ENCODE measurements at regions not wholly inside any gene's neighbourhood (a gene's known extent, or its start where the extent isn't known, plus 50 kb on each side); places are given as distances from the start of the nearest gene placed in this dataset.
"Not testable (repeated sequence)": the region's sequence is repeated elsewhere in the genome, so short reads cannot be mapped to it uniquely, and the experiment has no call there.

DNA sequence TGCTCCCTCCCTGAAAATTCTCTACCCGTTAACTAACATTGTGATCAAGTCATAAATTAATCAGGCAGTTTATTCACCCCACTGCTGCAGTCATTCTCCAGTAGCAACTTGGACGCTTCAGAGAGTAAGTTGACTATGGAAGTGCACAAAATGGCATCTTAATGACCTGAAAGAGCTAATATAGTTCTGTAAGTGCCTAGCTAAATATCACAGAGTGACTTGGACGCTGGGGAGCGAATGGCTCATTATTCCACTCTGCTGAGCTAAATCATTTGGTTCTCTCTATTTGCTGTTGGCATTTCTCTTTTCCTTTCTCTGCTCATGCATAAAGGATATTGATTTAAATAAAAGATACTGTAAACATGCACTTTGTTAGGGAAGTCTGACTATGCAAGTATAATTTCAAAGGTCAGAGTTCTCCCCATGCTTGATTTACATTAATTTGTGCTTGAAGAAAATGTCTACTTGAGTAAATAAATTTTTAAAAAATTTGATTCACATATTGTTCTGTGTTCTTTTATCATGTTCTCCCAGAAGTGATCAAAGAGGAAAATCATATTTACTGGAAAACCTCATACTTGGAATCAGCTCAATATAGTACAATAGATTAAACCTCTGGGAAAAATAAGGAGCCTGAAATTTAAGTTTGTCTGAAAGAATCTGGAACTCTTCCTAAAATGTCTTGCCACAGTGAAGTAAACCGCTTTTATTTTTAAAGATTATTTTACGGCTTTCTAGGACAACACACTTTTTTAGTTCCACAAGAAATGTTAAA, 169.5 kb upstream of the HAPLN1 start:
- peak; percentile 23 to 56 for DNase-seq

DNA sequence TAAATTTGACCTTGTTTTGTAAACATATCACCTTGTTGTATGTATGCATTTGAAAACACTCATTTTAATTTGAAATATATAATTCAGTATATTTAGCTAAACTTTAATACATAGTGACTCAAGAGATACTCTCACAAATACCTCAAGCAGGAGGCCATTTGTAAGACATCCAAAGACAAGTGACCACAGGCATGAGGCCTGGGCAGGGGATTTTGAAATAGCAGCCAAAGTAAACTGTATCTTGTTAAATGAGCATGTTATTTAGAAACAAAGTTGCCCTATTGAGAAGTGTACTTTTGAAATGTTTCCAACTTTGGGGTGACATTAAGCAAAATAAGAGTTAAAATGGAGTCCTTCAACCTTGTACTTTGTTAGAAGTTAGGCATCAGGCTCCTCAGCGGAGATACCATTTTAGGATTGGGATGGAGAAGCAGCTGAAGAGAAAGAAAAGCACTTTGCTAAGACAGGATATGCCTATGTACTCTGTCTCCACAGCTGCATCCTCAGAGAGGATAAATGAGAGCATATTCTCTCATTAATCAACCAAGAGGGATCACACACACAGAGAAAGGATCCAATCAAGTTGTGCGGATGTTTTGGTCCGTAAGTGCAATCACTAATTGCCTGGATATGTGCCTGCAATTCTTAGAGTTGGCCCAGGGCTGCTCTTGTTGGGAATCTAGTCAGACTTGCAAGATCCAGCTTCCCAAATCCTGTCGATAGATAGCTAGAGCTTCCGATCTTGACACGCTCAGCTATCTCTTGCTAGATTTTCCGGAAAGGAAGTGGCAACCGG, 157.5 kb upstream of the HAPLN1 start:
- no peak for DNase-seq

DNA sequence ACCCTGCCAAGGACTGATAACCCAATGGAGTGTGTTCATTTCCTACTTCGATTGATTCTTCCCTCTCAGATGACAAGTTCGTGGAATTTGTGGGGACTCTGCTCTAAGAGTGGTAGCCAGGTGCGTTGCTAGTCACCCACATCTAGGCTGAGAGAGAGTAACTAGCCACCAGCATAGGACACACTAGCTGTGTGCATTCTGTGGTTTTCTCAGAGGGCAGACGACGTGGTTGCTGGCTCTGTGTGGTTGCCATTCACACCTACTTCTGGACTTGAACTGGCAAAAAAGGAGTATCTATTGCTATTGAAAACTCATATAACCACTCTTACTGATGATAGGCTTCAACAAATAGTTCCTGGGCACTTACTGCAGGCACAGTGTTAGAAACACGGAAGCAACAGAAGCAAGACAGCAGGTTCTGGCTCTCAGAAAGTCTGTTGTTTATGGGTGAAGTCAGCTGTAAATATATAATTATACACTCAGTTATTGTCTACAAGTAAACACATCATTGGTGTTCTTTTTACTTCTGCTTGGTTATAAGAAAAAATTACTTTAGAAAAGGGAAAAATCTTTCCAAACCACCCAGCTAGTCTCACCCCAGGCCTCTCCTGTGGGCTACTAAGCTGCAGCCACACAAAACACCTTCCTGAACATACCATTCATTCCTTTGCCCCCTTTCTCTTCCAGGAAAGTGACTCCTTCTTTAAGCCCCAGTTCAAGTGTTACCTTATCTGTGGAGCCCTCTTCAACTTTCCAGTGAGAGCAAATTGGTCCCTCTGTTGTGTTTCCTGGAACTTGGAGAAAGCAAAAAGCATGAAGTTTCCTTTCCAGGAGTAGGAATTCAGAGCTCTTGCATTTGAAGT, 151.1 kb upstream of the HAPLN1 start:
- DNase-seq = no peak

DNA sequence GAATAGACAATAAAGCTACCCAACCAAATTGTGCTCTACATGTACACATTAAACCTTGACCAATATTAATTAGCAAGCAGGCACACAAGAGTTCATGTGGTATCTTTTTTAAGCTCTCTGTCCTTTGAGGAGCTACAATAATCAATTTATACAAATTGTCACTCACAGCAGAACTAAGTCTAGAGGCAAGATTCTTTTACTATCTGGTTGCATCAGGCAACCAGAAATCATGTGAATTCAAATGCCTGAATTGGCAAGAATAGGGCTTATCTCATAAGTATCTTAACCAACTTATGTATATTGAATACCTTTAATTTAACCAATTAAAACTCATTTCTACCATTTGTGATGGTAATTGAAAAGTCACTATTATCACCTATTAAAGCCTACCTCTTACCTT, 145.5 kb upstream of the HAPLN1 start:
- no peak for DNase-seq

DNA sequence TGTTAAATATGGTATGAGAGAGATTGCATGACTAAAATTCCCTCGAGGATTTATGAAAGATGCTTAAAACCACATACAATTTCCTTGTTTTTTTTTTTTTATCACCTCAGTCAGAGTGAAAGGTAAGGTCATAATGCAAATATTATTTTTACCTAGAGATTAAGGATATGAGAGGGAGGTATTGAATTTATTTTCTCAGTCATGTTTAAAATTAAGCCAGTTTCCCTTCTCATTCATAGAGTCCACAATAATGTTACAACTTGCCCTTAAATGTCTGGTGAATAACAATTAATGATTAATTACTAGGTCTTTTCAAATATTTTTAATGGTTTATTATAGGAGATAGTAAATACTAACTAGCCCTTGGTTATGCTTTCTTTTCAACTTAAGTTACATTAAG, 144.9 kb upstream of the HAPLN1 start:
- no peak for DNase-seq

DNA sequence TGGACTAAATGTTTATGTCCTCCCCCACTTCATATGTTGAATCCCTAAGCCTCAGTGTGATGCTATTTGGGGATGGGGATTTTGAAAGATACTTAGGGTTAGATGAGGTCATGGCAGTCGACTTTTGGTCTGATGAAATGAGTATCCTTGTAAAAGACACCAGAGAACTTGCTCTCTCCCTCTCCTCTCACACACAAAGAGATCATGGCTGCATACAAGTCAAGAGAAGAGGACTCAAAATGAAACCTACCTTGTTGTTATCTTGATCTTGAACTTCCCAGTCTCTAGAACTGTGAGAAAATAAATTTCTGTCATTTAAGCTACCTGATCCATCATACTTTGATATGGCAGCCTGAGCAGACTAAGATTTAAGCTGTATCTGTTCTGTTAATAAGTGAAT, 144.0 kb upstream of the HAPLN1 start:
- no peak for DNase-seq

DNA sequence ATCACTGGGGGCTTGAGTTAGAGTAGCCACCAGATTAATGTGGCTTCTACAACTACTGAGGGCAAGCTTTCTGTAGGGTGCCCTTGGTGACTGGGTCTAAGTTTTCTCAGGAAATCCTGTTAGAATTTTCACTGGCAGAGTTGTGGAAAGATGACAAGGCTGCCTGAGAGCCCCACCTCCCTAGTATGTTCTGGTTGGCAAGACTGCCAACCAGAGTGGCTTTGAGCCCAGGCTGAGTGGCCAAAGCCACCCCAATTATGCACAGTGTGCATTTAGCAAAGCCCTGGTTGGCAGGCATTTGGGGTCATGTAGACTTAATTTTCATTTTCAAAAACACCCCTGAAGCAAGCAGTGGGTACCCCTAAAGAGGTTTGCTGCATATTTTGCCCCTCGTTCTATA, 136.7 kb upstream of the HAPLN1 start:
- peak; percentile 67 to 73 for DNase-seq

DNA sequence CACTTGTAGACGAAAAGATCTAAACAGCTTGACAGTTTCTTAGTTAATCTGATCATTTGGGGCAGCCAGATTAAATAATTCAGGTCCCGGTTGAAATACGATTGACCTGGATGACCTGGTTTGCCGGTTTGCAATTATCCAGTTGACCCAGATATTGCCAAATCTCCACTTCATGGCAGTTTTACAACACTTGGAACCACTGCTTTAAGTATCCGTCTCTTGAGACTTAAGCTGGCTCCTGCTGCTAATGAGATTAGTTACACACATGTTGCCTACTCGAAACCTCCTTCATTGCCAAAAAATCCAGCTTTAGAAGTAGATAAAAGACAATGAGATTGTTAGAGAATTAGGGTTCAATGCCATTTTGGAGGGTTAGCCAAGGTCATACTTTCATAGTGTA, 136.2 kb upstream of the HAPLN1 start:
- peak; percentile 67 to 84 for DNase-seq

DNA sequence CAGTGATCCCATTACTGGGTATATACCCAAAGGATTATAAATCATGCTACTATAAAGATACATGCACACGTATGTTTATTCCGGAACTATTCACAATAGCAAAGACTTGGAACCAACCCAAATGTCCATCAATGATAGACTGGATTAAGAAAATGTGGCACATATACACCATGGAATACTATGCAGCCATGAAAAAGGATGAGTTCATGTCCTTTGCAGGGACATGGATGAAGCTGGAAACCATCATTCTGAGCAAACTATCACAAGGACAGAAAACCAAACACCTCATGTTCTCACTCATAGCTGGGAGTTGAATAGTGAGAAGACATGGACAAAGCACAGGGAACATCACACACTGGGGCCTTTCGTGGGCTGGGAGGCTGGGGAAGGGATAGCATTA, 129.8 kb upstream of the HAPLN1 start:
- DNase-seq = not testable (repeated sequence)

DNA sequence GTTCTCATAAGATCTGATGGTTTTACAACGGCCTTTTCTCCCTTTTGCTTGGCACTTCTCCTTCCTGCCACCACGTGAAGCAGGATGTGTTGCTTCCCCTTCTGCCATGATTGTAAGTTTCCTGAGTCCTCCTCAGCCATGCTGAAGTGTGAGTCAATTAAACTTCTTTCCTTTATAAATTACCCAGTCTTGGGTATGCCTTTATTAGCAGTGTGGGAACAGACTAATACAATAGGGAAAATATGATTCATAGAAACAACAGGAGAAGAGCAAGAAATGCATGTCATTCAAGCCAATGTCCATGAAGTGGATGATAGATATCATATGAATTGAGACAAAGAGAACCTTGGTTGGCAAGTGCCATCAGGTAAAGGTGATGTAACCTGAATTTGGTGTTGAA, 128.3 kb upstream of the HAPLN1 start:
- no peak for DNase-seq

DNA sequence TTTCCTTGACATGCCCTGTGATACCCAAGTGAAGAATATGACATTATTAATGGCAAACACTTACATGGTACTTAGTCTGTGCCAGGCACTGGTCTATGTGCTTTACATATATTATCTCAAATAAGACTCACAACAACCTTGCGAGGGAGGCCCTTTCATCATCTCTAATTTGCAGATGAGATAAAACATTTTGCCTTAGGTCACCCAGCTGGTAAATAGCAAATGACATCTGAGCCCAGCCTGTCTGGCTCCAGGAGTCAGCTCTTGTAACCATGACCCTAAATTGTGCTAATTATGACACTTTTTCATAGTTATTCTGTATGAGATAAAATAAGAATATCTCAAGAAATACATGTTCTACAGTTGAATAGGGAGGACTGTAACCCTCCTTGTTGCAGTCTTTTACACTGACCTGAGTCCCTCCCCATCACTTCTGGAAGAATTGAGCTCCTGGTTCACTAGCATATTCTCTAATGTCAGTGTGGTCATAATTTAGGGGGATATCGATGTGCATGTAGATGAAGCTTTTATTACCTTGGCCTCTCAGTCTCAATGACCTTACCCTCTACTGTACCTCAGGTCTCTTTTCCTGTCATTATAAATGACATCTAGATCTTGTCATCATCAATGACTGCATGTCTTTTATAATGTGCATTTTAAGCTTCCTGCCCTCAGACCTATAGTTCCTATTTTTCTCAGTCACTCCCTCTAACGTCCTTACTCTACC, 126.1 kb upstream of the HAPLN1 start:
- DNase-seq = no peak

DNA sequence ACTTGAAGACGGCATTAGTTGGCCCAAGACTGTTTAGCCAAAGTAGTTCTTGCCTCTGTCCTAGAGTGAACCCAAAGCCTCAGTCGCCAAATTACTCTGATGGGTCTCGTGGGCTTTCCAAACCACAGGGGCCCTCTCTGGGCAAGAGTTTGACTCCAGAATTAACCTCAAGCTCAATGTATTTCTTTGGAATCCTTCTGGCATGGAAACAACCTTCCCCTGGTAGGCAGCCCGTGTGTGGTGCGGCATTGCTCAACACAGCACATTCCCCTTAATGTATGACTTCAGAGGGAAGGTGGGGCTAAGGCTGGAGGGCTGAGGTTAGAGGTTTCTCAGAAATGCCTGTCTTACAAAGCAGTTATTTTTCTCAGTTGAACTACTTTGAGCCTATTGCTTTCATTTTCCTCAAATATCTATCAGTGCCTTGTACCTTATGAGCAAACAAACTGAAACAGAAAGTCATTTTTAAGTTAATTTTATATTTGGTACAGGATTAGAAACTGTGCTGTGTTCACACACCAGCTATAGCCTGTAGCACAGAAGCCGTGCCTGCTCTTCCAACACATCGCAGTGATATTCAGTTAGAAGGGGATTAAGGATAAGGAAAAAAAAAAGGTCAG, 123.9 kb upstream of the HAPLN1 start:
- no peak for DNase-seq

DNA sequence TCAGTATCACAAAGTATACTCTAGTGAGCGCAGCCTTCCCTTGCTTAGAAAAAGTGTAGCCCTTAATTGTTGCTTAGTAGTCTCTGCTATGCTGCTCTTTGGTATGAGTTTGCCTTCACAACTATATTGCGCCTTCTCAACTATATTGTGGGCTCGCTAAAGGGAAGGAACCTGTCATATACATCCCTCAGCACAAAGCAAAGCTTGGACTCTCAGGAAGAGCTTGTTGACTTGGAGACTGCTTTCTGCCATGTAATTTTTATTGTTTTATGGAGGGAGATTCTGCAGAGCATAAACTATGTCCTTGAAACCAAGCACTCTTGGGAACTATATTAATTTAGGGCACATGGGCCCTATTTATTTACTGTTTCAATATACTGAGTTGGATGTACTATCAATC, 119.1 kb upstream of the HAPLN1 start:
- DNase-seq = no peak

DNA sequence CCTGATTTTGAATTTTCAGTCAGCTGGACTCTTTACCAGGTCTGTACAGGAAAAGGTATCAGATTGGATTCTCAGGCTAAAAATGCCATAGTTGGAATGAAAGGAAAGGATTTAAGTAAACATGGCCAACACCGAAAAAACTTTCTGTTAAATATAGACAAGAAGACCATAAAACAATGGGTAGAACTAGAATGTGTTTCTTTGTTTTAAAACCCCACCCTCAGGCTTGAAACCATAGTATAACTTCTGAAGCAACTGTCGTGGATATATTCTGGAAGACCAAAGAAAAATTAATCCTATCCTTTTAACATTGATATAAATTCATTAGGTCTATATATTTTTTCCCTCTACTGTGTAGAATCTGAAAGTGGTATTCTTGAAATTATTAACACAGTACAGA, 118.6 kb upstream of the HAPLN1 start:
- DNase-seq = no peak

DNA sequence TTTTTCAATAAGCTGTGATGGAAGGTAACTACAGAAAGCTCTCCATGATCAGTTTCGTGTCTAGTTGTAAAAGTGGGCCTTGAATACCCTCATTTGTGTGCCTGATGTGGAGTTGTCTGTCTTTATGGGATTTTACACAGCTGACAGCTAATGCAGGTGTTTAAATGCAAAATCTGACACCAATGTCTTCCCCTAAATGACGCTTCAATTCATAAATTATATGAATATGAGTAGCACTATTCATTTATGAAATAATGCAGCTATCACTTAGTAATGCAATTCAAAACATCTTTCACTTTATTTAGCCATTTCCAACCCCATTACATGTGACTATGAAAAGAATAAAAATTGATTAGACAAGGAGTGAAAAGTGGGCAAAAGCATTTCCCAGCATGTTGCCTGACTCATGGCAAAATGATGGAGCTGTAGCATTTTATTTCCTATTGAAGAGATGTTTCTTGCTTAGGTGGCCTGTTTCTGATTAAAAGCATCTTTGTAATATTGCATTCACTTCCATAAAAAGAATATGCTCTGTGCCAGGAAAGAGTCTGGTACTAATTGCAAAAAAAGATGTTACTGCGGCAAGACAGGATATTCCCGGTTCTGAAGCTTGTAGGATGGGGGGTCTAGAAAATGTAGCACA, 116.7 kb upstream of the HAPLN1 start:
- DNase-seq = no peak

DNA sequence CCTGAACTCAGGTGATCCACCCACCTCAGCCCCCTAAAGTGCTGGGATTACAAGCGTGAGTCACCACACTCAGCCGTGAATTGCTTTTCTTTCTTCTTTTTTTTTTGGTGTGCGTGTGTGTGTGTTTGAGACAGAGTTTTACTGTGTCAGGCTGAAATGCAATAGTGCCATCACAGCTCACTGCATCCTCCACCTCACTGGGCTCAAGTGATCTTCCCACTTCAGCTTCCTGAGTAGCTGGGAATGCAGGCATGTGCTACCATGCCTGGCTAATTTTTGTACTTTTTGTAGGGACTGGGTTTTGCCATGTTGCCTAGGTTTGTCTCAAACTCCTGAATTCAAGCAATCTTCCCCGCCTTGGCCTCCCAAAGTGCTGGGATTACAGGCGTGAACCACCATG, 113.7 kb upstream of the HAPLN1 start:
- DNase-seq = no peak

DNA sequence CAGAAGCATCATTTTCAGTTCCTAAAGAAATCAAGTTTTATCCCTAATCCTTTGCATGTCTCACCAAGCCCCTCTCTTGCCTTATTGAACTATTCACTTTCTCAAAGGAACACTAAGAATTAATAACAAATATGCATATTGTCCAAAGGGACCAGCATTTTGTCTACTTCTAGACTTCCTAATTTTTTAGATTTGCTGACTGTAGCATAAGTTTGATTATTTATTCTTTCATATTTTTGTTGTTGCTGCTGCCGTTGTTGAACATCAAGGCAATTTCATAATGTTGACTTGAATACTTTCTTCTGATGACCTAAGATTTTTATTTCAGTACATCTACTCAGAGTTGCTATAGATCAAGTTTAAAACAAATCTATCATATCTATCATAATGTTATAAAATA, 111.2 kb upstream of the HAPLN1 start:
- no peak for DNase-seq

DNA sequence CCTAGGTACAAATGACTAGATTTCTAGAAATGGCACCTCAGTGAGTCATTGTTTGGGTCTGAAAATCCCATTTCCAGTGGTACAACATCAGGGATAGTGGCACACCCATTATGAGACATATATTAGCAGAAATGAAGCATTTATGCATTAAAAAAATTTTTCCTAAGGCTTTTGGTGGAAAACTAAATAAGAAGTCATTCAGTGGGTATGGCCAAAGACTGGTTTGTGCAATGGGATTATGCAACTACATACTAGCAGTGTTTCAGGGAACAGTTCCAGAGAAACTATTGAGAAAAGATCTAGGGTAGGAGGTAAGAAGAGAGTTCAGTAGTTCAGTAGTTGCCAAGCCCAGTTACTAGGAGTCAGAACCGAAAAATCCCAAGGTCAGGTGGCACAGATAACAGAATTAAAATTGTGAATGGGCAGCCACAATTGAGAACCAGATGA, 106.5 kb upstream of the HAPLN1 start:
- no peak for DNase-seq

DNA sequence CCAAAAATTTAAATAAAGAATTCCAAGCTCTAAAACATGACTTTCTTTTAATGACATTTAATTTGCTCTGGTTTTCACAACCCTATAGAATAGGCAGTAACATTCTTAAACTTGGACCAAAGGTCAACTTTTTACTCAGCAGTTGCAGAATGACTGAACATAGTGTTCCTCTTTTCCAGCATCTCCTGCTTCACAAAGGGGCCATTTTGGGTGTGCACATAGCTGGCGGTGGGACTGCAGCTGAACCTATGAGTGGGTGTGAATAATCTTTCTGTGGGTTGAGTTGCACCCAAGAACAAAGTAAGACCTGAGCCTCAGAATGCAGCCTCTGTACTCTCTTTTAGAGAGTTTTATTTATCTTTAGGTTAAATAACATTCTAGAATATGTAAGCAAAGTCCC, 96.9 kb upstream of the HAPLN1 start:
- no peak for DNase-seq

DNA sequence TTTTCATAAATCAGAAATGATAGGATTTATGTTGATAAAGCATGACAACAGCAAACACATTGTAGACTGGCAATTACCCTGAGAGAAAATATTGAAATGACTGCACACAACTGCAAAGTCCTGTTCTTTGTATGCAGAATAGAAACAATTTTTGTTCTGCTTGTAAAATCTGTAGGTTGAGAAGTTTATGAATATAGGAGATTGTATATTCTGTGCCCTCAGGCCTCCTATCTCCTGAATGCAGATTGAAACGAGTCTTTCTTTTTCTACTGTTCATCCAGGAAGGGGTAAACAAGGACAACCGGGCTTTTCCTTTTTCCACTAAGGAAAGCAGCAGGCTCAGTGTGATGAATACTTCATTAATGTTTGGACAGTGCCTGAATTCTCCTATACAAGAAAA, 95.0 kb upstream of the HAPLN1 start:
- no peak for DNase-seq

DNA sequence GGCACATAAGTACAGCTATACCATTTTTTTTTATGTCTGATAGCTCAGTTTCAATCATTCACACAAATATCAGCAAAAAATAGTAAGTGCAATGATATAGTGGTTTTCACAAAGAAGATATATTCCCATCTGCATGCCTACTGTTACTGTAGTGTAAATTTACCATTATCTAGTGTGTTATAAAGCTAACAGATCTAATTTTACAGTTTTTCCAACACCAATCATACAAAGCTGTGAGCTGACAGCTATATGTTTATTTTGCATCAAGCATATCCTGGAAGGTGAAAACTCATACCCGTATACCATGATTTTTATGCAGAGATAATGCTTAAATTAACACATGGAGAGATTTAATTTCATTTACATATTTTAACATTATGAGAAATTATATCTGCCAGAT, 89.9 kb upstream of the HAPLN1 start:
- DNase-seq = no peak

DNA sequence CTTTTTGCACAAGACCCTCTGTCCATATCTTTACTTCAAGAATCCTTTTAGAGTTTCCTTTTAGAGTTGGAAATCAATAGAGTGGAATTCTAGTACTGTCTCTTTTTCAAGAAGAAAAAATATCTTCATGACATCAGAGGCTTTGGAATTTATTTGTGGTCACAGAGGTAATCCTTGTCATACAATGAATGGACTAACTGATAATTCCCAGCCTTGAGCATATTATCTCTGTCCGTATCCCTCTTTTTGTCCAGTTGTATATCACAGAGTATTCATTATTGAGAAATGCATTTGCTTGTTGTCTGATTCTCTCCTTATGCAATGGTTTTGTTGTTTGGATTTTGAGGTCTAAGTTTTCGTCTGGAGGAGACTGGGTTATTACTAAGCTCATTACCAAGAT, 82.0 kb upstream of the HAPLN1 start:
- DNase-seq = no peak

Measured in NCI-H446 (cell line).